ENCODE measurements at regions not wholly inside any gene's neighbourhood (a gene's known extent, or its start where the extent isn't known, plus 50 kb on each side); places are given as distances from the start of the nearest gene placed in this dataset.
"Not testable (repeated sequence)": the region's sequence is repeated elsewhere in the genome, so short reads cannot be mapped to it uniquely, and the experiment has no call there.

DNA sequence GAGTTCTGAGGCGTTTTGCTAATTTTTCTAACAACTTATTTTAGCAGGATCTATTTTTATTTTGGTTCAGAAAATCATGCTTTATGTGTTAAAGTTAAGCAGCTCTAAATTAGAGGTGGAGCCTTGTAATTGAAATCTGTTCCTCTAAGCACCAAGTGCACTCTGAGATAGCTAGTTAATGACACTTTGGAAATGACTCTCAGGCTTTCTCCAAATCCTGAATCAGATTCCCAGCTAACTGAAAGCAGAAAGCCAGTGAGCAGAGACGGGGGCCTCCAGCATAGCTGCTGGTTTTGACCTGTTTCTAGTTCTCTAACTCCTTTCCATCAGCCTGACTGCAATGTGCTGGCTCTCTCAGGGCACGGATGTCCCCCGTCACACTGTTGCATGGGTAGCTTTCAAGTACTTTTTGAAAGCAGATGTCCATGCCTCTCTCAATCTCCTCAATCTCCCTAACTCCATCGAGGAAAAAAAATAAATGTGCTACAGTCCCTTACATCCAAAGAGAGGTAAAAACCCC lies 326.5 kb downstream of the SATB2 start:
- DNase-seq: no peak

DNA sequence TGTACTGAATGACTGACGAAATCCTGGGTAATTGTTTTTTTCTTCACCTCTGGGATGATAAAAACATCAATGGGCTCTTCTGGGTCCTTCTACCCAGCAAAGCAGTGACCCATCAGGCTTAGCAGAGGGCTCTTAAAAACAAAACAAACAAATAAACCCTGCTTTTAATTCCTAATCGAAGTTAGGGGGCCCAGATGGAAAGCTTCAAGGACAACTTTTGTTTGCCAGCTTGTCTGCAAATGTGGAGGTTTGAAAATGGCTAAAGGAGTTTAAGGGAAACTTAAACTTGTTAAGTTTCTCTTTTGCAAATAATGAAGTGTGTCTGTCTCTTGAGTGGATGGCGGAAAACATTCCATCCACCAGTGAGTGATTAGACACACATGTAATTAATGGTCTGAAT lies 327.2 kb downstream of the SATB2 start:
- no peak for DNase-seq

DNA sequence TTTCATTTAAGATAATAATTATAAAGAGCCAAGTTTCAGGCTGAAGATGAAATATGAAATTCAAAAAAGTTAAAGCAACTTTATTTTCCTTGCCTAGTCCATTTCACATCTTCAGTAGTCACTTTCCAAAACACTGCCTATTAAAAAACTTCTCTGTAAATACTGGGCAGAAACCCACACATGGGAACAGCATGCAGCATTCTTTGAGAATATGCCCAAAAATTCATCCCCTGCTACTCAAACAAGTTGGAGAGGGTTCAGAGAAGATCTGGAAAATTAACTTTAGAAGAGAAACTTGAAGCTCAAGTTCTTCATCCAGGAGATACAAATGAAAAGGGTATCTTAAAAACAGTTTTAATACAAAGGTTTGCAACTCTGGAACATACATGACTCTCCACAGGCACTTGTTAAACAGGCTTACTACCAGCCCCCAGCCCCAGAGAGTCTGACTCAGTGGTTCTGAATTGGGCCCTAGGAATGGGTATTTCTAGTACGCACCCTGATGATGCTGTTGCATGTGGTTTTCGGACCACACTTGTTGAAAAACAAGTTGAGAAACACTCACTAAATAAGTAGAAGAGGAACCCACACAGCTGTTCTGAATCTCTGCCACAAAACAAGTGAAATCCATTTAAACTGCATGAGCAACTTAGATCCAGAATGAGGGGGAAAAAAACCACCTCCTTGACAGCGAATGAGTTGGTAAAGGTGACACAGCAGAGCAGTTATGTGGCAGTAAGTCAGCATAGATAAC lies 329.1 kb downstream of the SATB2 start:
- no peak for DNase-seq

DNA sequence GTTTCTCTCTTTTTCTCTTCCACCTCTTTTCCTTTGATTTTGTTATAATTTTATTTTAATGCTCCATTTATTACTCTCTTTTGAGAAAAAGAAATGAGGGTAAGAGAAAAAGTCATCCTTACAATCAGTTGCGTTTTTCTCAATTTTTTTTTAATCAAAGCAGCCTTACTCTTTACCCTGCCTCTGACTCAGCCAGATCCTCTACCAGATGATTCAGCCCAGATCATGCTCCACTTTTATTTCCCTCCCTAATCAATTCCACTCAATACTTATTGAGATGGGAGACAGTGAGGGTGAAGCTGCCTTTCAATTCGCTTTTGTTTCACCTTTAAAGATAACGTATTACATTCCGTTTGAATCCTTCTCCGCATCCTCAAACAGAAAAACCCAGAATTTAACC lies 337.9 kb downstream of the SATB2 start:
- DNase-seq: no peak

DNA sequence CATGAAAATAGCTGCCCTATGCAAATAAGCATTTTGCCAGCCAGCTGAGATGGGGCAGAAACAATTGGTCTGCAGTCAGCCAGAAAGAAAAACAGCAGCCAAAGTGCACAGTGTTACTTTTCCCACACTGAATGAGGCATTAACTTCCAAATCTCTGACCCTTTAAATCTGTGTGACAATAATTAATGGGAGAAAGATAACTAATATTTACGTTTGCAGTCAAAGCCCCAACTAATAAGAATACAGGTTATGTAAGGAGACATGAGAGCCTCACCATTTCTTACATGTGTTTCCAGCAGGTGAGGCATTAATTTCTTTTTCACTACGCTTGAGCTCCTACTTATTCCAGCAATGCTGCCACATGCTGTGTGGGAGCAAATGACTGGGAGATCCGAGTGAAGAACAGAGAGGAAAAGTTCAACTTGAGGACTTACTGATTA lies 339.0 kb downstream of the SATB2 start:
- no peak for DNase-seq

DNA sequence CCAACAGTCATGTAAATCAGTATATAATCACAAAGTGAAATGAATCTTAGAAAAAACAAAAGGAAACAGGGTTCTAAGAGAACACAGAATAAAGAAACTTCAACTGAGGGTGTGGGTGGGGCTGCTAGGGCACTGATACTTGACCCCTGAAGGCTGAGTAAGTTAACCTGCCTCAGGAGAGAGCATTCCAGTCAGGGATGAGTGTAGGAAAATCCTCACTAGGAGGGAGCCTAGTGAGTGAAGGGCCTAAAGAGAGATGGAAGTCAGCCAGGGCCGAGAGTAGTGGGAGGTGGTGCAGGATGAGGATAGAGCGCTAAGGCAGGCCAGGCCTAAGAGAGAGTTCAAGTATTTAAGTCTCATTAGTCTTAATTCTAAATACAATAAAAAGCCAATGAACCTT lies 342.6 kb downstream of the SATB2 start:
- DNase-seq: no peak

DNA sequence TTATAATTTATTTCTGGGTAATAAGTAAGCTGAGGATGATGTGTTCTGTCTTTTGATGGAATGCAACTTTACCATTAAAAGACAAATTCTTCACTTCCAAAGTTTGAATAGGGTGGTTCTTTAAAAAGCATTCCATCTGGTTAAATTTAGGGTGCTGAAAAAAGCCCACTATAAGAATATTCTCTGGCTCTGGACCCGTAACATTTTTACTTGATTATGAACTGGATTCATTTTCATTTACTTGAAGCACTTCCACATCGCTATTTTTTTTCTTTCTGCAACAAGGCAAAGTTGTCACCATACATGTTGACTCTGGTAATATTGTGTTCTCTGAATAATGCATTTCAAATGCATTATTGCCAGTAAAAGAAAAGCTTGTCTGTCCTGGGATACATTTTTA lies 344.6 kb downstream of the SATB2 start:
- no peak for DNase-seq

DNA sequence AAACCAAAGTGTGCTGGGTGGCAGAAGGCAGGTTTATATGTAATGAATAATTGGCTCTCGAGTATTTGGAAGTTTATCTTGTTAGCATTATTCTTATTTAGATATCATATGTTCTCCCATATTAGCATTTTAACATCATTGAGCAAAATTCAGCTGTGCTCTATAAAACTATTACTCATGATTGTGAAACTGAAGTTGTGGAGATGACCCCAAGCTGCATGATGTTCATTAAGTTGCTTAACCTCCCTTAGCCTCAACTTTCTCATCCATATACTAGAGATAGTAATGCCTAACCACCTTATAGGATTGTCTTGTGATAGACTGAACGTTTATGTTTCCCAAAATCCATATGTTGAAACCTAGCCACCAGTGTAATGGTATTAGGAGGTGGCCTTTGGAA lies 346.3 kb downstream of the SATB2 start:
- no peak for DNase-seq

DNA sequence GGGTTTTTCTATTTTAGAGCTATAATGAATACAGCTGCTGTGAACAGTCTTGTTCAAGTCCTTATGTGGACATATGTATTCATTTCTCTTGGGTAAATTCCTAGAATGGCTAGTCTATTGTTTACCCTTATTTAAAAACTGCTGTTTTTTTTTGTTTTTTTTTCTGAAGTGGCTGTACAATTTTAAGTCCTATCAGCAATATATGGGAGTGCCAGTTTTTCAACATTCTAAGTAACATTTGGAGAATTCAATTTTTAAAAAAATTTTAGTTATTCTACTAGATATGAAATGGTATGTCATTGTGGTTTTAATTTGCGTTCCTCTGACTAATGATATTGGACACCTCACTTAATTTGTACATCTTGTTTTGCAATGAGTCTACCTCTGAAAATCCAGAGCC lies 349.7 kb downstream of the SATB2 start:
- DNase-seq: no peak

DNA sequence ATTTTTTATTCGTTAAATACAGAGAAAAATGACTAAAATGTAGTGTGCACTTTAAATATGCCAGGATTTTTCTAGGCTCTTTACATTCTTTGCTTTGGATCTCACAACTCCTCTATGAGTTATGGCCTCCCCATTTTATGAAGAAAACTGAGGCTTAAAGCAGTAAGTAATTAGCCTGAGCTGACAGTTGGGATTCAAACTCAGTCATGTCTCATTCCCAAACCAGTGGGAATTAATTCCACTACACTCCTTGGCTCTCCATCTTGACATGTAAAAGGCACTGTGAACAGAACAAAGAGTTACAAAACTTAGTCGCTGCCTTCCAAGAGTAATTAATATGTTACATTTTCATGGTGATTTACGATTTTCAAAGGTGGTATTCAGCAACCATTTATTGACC lies 351.9 kb downstream of the SATB2 start:
- DNase-seq: no peak

DNA sequence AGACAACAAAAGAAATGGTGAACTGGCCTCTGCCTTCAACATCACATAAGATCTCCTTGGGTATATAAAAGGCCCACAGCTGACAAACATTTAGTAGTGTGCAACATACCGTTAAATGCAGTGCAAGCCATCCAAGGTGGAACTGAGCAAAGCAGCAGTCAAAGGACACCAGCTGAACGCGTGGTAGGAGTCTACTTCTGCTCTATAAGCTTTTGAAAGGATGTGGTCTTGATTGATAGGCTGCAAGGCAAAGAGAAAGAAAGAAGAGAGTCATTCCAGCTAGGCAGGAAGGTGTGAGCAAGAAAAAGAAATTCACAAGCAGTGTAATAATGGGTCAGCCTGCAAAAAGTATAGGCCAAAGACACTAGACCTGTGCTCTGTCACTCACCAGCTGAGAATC lies 356.3 kb downstream of the SATB2 start:
- no peak for DNase-seq

DNA sequence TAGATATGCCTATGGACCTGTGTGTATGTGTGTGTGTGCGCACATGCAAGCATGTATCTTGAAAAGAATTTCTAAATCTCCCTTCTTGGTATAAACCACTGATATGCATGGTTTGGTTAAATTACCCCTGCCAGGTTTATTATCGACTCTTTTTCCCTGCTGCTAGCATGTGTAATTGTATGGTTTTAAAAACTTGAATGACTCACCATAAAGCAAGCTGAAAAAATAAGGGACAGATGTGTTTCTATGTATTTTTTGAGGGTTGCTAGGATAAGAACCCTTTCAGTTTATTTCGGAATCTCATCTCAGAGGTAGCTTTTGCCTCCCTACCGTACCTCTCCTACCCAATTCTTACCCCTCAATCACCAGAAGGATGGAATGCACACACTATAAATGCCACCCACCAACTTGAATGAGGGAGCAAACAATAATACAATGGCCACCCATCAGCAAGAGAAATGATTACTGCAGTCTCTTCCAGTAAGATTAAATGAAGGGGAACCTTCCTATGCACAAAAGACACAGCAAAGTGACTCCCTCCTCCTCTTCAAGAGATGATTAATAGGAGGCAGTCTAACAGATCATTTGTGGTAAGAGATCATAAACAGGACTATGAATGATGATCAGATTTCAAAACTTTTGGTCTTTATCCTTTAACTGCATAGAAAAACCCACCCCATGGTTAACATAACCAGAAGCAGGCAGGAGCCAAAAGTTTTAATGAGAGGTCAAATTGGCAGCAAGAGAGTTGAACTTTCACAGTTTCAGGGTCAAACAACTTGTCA lies 357.2 kb downstream of the SATB2 start:
- DNase-seq: no peak

DNA sequence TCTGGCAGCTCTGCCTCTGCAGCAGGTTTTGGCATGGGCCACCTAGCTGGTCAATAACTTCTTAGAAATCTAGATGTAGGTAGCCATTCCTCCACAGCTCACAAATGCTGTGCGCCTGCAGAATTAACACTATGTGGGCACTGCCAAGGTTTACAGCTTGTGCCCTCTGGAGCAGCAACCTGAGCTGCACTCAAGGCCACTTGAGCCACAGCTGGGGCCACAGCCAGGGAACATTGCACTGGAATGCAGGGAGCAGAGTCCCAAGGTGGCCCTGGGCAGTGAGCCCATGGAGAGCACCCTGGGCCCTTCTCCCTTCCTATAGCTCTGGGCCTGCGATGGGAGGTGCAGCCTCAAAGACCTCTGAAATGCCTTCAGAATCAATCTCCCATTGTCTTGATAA lies 365.3 kb downstream of the SATB2 start:
- DNase-seq: no peak

DNA sequence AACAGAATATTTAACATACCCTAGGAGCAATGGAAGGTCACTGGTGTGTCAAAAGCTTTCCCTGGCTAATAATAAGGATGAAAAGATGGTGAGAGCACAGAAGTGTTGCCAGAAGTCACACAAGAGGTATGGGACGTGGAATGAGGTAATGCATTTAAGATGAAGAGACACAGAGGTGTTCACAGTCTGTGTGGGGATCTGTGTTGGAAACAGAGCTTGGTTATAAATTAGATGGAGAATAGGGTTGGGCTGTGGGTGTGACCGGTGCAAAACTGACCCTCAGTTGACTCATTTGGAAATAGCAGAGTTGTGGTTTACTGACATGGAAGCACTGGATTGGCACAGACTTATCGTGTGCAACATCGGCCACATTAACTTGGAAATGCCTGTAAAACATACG lies 372.5 kb downstream of the SATB2 start:
- no peak for DNase-seq

DNA sequence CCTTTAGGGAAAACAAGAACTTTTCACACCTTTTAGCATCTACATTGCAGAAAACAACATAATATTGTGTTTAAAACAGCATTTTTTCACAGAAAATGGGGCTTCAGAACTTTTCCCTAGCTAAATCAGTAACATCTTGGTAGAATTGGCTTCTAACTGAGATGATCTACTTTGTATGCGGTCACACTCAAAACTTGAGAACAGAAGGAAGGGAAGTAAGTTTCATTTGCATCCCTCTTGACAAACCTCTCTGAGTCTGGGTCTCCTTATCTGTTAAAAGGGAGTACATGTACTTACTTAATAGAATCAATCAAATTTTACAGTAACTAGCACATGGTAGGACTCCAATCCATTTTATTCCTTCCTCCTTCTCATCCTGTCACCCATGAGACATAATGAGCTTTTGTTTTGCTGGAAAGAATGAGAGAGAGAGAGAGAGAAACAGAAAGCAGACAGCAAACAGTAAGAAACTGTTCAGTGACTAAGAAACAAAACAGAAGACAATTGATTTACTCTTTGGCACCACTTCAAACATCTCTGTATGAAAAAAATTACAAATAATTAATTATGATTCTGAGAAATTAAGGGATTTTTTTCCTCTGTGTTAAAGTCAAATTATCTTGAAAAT lies 387.3 kb downstream of the SATB2 start:
- no peak for DNase-seq

DNA sequence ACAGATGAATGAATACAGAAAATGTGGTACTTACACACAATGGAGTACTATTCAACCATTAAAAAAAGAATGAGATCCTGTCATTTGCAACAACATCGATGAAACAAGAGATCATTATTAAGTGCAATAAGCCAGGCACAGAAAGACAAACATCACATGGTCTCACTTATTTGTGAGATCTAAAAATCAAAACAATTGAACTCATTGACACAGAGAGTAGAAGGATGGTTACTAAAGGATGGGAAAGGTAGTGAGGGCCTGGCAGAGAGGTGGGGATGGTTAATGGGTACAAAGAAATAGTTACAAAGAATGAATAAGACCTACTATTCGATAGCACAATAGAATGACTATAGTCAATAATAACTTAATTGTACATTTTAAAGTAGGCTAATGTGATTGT lies 393.5 kb downstream of the SATB2 start:
- no peak for DNase-seq

DNA sequence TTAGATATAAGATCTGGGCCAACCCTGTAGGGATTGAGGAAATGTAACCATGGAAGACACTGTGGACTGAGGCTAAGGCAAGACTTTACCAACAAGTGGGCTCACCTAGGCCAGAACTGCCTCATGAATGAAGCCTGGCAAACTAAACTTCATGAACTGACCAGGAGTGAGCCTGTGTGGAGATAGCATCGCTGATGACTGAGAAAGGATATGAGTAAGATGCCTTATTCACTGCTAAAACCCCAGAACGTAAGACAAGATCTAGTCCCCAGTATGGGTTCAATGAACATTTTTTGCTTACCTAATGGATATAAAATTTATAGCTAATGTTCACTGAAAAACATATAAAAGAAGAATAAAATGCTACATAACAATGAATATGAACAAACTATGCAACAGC lies 399.8 kb downstream of the SATB2 start:
- no peak for DNase-seq

DNA sequence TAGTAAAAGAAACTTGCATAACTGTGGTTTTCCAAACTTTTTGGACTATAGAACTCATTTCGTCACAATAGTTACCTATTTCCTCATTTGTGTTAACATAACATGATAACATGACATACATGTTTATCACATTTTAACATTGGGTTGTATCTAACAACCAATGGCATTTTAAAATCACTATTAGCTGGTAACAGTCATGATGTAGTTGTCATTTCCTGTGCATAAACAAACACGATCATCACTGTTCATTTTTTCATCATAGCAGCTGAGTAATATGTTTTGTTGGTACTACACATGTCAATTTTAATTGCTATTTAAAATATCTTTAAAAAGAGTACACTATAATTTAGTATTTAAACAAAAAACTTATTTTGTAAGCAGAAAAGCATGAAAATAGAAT lies 402.4 kb downstream of the SATB2 start:
- no peak for DNase-seq

DNA sequence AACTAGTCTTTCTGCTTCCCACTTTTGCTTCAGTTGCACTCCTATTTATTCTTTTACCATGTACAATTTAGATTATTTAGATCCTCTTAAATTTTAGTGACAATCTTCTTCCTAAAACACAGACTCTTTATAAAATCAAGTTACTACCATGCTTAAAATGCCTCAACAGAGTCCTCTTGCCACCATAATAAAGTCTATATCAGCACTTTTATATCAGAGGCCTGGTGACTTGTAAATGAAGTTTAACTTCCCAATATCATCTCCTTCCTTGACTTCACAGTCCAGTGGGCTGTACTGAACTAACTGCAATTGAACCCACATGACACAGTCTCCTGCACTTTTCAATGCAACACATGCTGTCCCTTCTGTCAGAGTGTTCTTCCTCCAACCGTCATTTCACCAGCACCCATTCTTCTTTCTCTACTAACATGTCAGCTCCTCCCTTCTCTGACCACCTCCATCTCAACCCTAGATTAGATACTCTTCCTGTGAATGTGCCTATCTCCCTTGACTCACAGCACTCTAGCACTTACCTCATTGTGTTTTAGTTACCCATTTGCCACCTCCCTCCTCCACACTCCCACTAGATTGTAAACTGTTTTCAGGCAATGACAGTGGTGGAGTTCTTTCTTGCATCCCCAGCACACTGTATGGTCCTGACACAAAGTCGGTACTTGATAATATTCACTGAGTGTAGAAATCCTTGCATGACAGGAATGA lies 414.9 kb downstream of the SATB2 start:
- no peak for DNase-seq

DNA sequence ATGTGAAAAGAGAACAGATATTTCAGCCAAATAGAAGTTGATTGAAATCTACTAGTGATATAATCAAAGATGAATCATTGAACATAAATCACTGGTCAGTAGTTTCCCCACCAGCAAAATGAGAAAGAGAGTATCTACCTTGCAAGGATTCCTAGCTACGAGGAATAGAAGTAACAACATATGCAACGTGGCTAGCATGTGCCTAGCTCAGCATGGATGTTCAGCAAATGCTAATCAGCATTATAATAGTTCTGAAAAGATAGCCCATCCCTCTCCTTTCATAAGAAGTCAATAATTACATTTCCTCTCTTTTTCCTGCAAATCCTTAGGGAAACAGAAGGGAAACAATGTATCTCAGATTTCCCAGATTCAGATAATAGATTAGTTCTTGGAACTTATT lies 417.2 kb downstream of the SATB2 start:
- no peak for DNase-seq

DNA sequence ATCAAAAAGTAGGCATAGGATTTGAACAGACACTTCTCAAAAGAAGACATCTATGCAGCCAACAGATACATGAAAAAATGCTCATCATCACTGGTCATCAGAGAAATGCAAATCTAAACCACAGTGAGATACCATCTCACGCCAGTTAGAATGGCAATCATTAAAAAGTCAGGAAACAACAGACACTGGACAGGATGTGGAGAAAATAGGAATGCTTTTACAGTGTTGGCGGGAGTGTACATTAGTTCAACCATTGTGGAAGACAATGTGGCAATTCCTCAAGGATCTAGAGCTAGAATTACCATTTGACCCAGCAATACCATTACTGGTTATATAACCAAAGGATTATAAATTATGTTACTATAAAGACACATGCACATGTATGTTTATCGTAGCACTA lies 424.0 kb downstream of the SATB2 start:
- DNase-seq: not testable (repeated sequence)

DNA sequence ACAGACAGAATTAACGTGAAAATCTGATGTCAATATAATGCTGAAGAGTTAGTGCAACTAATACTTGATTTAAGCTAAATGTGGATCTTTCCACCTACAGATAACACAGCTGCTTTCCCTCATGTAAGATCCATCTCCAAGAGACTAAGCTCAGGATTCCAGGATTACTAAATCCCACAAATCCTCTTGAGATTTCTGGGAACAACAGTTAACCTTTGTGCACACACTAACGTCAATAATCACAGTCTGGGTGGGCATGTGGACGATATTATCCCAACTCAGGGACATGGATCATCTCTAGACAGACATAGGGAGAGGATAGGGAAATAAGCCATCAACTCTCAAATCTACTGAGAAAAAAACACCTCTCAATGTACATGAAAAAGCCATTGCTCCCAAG lies 432.6 kb downstream of the SATB2 start:
- peak; percentile 32 for DNase-seq

DNA sequence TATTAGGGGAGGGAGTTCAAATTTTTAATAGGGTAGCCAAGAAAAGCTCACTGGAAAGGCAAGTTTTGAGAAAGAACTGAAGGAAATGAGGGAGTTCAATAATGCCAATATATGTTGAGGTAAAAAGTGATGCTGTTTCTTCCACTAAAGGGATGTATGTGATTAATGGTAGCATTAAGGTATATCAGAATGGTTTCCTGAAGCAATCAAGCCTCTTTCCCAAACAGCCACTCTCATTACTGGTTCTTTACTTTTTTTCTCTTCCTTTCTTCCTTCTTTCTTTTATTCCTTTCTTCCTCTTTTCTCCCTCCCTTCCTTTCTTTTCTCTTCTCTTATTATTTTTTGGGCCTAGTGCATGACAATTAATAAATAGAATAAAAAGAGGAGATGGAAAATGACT lies 433.5 kb downstream of the SATB2 start:
- DNase-seq: no peak

All from NCI-H524 treated with DMSO at 0.1 percent for 48 hours (cell line).